HK-2 (cell line): ENCODE measurements at regions not wholly inside any gene's neighbourhood (a gene's known extent, or its start where the extent isn't known, plus 50 kb on each side); places are given as distances from the start of the nearest gene placed in this dataset.

Experiments used
- DNase-seq: peaks from one replicate; pipeline ENCODE4 v3.0.0-alpha.2; 2018; ENCODE audit not compliant: unreplicated experiment

DNA sequence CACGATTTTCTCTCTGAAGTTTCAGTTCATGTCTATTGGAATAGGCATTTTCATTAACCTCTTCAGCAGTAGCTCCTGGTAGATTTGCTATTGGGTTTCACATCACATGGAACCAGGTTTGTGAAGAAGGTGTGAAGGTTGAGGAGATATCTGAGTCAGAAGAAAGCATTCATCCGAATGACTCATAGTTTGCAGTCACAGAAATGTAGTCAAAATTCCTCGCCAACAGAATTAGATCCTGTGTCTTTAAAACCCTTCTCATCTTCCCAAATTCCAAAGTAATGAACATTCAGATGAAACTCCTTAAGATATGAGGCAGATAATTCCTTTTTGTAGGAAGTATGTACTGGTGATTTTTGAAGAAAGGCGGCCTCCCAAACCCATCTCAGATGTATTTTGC, 125.0 kb upstream of the LARGE1 start:
- DNase-seq, result no peak

GRCh38 chr22:34055525-34056200, 135.4 kb upstream of the LARGE1 start:
- peak; percentile 4 for DNase-seq

GRCh38 chr22:34057726-34058125, 137.4 kb upstream of the LARGE1 start:
- no peak for DNase-seq

GRCh38 chr22:34064696-34065095, 144.4 kb upstream of the LARGE1 start:
- DNase-seq, result no peak

GRCh38 chr22:34067031-34067430, 146.8 kb upstream of the LARGE1 start:
- DNase-seq, result no peak

DNA sequence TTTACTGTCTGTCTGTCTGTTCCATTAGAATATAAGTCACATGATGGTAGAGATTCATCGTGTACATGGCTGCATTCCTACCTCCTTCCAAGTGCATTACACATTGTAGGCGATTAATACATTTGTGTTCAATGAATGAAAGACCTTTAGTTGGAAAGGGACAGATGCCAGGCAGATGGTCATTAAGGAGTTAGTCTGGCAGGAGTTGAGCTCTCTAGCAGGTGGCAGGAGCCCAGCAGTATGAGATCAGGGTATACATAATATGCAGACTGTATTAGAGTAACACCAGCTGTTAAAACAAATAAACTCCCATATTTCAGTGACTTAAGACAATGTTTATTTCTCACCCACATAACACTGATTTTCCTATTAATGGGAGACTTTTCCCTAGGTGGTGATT, 147.7 kb upstream of the LARGE1 start:
- DNase-seq, result no peak

GRCh38 chr22:34070051-34070450, 149.8 kb upstream of the LARGE1 start:
- no peak for DNase-seq

GRCh38 chr22:34070531-34070930, 150.3 kb upstream of the LARGE1 start:
- no peak for DNase-seq

DNA sequence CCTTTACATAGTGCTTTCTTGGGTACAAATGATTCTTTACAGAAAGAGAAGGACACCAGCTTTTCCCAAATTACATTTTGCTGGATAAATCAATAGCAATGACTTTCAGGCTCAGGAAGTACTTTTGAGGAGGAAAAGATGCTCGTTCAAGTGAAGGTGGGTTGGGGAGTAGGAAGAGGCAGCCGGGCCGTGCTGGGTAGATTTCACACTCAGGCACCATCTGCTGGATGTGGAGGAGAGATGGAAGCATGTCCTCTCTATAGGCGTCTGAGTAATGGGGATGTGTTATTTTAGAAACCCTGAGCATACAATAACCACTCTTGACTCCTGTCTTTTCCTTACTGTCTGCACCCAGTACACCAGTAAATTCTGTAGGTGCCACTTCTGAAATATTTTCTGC, 152.3 kb upstream of the LARGE1 start:
- DNase-seq, result no peak

DNA sequence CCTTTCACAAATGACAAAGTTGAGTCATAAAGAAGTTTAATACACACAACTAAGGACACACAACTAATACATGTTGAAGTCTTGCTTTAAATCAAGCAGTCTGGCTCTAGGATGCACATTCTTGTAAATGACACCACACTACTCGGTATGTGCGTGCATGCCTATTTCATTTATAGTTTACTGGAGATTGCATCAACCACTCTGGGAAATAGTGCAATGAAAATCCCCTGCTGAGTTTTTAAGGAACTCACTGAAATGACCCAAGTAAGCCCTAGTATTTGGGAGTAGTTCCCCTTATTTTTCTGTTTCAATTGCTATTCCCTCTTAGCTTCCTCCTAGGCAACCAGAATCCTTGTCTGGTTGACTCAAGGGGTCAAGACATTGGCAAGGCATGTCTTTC, 160.2 kb upstream of the LARGE1 start:
- DNase-seq, result no peak

- no peak for DNase-seq
These were observed 176.5 kb upstream of the LARGE1 start for GRCh38 chr22:34096770-34097169.

- no peak for DNase-seq
These were observed 179.0 kb upstream of the LARGE1 start for GRCh38 chr22:34099278-34099677.

- DNase-seq, result no peak
These were observed 182.4 kb upstream of the LARGE1 start for GRCh38 chr22:34102633-34103032.

DNA sequence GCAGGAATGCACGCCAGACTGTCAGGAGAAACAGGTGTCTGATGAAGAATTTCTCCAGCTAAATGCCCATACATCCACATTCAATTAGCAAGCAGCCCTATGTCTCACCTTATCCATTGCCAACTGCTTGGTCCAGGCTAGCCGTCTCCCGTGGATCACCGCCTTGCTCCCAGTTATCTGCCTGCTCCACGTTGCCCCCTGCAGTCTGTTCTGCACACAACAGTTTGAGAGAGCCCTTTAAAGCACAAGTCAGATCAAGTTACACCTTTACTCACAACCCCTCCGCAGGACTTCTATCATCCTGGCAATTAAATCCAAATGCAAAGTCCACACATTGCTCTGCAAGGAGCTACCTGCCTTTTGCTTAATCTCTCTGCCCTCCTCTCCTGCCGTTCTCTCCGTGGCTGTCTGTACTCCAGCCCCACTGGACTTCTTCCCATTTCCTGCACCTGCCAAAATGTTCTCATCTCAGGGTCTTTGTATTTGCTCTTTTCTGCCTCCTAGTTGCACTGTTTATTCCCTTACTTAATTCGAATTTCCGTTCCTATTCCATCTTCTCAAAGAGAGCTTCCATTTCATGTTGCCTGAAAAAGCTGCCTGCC, 185.3 kb upstream of the LARGE1 start:
- DNase-seq, result peak; percentile 21

GRCh38 chr22:34108168-34108567, 187.9 kb upstream of the LARGE1 start:
- no peak for DNase-seq

GRCh38 chr22:34111210-34111824, 191.0 kb upstream of the LARGE1 start:
- DNase-seq, result peak; percentile 7

GRCh38 chr22:34113381-34113780, 193.1 kb upstream of the LARGE1 start:
- DNase-seq, result no peak

DNA sequence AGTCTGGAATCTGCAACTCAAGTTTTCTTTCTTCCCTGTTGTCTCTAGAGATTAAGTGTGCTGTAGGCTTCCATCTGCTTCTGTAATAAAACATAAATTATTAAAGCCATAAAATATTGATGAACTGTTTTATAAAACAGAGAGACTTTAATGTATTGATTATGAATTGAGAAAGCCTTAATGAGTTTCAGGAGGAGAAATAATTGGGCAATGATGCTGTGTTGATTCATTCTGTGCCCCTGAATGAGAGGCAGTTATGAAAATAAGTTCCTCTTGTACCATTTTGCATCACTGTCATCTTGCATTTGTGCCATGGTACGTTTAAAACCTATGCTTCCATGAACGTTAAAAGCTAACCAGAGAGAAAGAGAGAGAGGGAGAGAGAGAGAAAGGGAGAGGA, 194.1 kb upstream of the LARGE1 start:
- no peak for DNase-seq

DNA sequence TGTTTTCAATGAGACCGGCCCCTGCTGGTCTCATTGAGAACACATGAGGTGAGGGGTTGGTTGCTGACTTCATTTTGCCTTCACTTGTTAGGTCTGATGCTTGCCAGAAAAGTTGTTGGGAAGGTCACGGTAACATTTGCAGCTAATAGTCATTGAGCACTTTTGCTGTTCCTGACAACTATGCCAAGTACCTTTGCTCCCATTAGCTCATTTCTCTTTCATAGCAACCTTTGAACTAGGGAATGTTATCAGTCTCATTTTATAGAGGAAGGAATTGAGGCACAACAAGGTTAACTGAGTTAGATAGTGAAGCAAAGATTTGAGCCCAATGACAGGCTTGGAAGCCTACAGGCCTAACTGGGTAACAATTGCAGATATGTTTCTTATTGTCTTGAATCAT, 195.4 kb upstream of the LARGE1 start:
- no peak for DNase-seq

DNA sequence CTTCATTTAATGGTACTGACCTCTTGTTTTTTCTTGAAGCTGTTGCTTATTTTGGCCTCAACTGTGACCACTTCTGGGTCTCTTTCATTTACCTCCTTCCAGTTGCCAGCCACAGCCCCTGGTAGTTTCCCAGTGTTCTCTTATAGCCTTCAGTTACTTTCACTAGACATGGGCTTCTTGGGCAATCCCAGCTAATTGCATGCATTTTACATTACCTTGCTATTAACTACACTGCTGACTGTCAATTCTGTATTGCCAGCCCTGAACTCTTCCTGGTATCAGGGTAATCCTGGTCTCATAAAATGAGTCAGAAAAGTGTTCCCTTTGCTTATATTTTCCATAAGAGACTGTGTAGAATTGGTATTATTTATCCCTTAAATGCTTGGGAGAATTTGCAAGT, 195.8 kb upstream of the LARGE1 start:
- no peak for DNase-seq

DNA sequence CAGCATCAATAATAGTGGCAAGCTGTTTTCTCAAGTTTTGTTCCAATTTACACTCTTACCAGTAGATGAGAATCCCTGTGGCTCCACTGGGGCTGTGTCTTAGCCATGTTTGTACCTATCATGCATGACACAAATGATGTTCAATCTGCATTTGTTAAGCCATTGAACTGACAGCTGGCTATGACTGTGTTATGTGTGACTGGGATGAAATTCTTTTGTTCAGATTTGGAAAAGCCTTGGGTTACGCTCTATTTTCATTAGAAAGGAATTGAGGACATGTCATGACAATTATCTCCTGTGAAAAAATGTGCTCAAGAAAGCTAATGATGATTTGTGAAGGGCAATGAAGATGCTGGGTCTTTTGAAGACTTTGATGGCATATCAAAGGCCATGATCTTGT, 201.8 kb upstream of the LARGE1 start:
- DNase-seq, result no peak

- DNase-seq, result no peak
These were observed 209.6 kb upstream of the LARGE1 start for GRCh38 chr22:34129691-34130486.

DNA sequence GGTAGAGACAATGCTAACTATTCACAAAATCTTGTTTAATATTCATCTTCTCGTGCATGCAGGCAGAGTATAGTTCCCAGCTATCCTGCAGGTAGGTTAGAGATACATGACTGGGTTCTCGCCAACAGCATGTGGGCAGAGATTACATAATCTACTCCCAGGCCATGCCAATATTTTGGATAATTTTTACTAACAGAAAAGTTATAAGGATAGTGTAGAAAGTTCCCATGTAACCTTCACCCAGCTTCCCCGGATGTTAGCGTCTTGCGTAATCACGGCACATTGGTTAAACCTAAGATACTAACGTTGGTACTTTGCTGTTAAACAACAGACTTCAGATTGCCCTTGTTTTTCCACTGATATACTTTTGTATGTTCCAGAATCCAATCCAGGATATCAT, 215.5 kb upstream of the LARGE1 start:
- no peak for DNase-seq
